Neural progenitor cell (in vitro differentiated cells): ENCODE measurements at regions not wholly inside any gene's neighbourhood (a gene's known extent, or its start where the extent isn't known, plus 50 kb on each side); places are given as distances from the start of the nearest gene placed in this dataset.

ENCODE experiments used
- CTCF ChIP-seq: fragments of 200-600 bp; sonication (generic); IDR thresholded peaks from 2 replicates; pipeline ENCODE4 v1.5.1; 2017; ENCODE audit warnings: antibody characterized with exemption, mild to moderate bottlenecking
- EZH2 ChIP-seq: fragments of 200-600 bp; sonication (generic); IDR thresholded peaks from 2 replicates; pipeline ENCODE4 v1.6.1; 2017; ENCODE audit warnings: antibody characterized with exemption, mild to moderate bottlenecking, moderate library complexity

- TF ChIP-seq CTCF (no peak), EZH2 (no peak)
These were observed 1235.0 kb downstream of the XPNPEP1 start for GRCh38 chr10:108688314-108688713.
